Keratinocyte (primary cell): ENCODE measurements at regions not wholly inside any gene's neighbourhood (a gene's known extent, or its start where the extent isn't known, plus 50 kb on each side); places are given as distances from the start of the nearest gene placed in this dataset.

Source experiments
- DNase-seq: peaks from one replicate; pipeline ENCODE4 v3.0.0-alpha.2; 2011; ENCODE audit warnings: low read depth, missing footprints, low spot score
- FAIRE-seq: peaks from 2 replicates; lab custom pipeline; 2011; peaks lifted over from hg19 to GRCh38; lab: Jason Lieb, UNC
- H2AFZ ChIP-seq: 2 replicates; pipeline ENCODE4 v1.6.0; 2012; ENCODE audit warnings: low read length, control low read depth, inconsistent platforms; ENCODE audit not compliant: control insufficient read depth
- H3K27ac ChIP-seq: 2 replicates; pipeline ENCODE4 v1.5.1; 2011; ENCODE audit warnings: low read length; ENCODE audit not compliant: control insufficient read depth, insufficient read depth
- H3K27me3 ChIP-seq: 3 replicates; pipeline ENCODE4 v1.6.0; 2011; ENCODE audit warnings: low read length; ENCODE audit not compliant: control insufficient read depth, insufficient read depth; ENCODE audit errors: extremely low read depth
- H3K36me3 ChIP-seq, 2 experiments: 2 replicates in 1 of 2; 3 replicates in 1 of 2; pipeline ENCODE4 v1.5.1; 2011; ENCODE audit warnings: low read length in 2 of 2, mild to moderate bottlenecking in 1 of 2; ENCODE audit not compliant: control insufficient read depth in 2 of 2, insufficient read depth in 2 of 2; ENCODE audit errors: extremely low read depth in 1 of 2
- H3K4me1 ChIP-seq: 3 replicates; pipeline ENCODE4 v1.5.1; 2011; ENCODE audit warnings: low read length; ENCODE audit not compliant: control insufficient read depth, insufficient read depth; ENCODE audit errors: extremely low read depth
- H3K4me2 ChIP-seq: 3 replicates; pipeline ENCODE4 v1.6.0; 2011; ENCODE audit warnings: low read depth, low read length; ENCODE audit not compliant: control insufficient read depth, insufficient read depth; ENCODE audit errors: extremely low read depth
- H3K4me3 ChIP-seq, 3 experiments: fragments of 200-600 bp in 1 of 3; sonication (generic) in 1 of 3; 2 replicates in 2 of 3; 3 replicates in 1 of 3; pipeline ENCODE4 v1.5.1; 2011 to 2016; ENCODE audit warnings: low read length in 3 of 3, mild to moderate bottlenecking in 3 of 3, control low read depth in 2 of 3, inconsistent platforms in 1 of 3, low read depth in 1 of 3, mixed read lengths in 1 of 3, mixed run types in 1 of 3, moderate library complexity in 1 of 3; ENCODE audit not compliant: control insufficient read depth in 2 of 3, insufficient read depth in 2 of 3; ENCODE audit errors: extremely low read depth in 1 of 3
- H3K79me2 ChIP-seq: 2 replicates; pipeline ENCODE4 v1.6.0; 2012; ENCODE audit warnings: low read length; ENCODE audit not compliant: control insufficient read depth, insufficient read depth
- H3K9ac ChIP-seq: 3 replicates; pipeline ENCODE4 v1.6.0; 2011; ENCODE audit warnings: low read length; ENCODE audit not compliant: control insufficient read depth, insufficient read depth; ENCODE audit errors: extremely low read depth
- H3K9me1 ChIP-seq: 3 replicates; pipeline ENCODE4 v1.6.0; 2011; ENCODE audit warnings: low read length; ENCODE audit not compliant: control insufficient read depth, insufficient read depth; ENCODE audit errors: extremely low read depth
- H3K9me3 ChIP-seq: 2 replicates; pipeline ENCODE4 v1.5.1; 2012; ENCODE audit warnings: low read depth, low read length; ENCODE audit not compliant: control insufficient read depth
- H4K20me1 ChIP-seq: 3 replicates; pipeline ENCODE4 v1.6.0; 2011; ENCODE audit warnings: low read length; ENCODE audit not compliant: control insufficient read depth, insufficient read depth; ENCODE audit errors: extremely low read depth
- CTCF ChIP-seq, 3 experiments: IDR thresholded peaks in 1 of 3; conservative IDR thresholded peaks in 1 of 3; optimal IDR thresholded peaks in 1 of 3; 2 replicates in 2 of 3; 3 replicates in 1 of 3; pipeline versions ENCODE3 to v1.5.1; 2011; ENCODE audit warnings: low read length in 3 of 3, mild to moderate bottlenecking in 3 of 3, moderate library complexity in 2 of 3, control low read depth in 1 of 3, inconsistent platforms in 1 of 3; ENCODE audit not compliant: insufficient read depth in 2 of 3; ENCODE audit errors: extremely low read depth in 1 of 3
- EZH2 ChIP-seq: IDR thresholded peaks from one replicate; pipeline ENCODE4 v1.6.1; 2012; ENCODE audit warnings: inconsistent platforms, mild to moderate bottlenecking, low read length, moderate library complexity
- dilution Hi-C: fragments of 300-500 bp; cut with MboI; formaldehyde crosslinking; loops from one replicate; pipeline ENCODE4 v1.7.0; 2020; ENCODE audit warnings: low sequenced_read_pairs; ENCODE audit not compliant: extremely low pct_ligation_motif_present

- H3K36me3 ChIP-seq = no peaks in the 10 kb centered on the region
- TF ChIP-seq EZH2 = no peak
- no peak for TF ChIP-seq CTCF (optimal IDR thresholded peaks at IDR 0.05 in 1 of 3, IDR thresholded peaks at IDR 0.05 in 1 of 3, conservative IDR thresholded peaks at IDR 0.05 in 1 of 3; ENCODE audit: extremely low read depth in 1 of 3, insufficient read depth in 2 of 3, low read length in 3 of 3)
- H3K4me1 ChIP-seq = no peaks in the 10 kb centered on the region
- H2AFZ ChIP-seq = no peak overlapping the region
- H3K9me3 ChIP-seq = no peaks in the 10 kb centered on the region
- no peaks in the 10 kb centered on the region for H4K20me1 ChIP-seq
- DNase-seq (no peak), FAIRE-seq (no peak)
- H3K4me2 ChIP-seq = no peak overlapping the region
- no peak overlapping the region for H3K9ac ChIP-seq
- no peak overlapping the region for H3K27ac ChIP-seq
- no peaks in the 10 kb centered on the region for H3K27me3 ChIP-seq
- H3K79me2 ChIP-seq = no peaks in the 10 kb centered on the region
- no peak overlapping the region for H3K4me3 ChIP-seq
- dilution Hi-C loops = no loop called here
- H3K9me1 ChIP-seq = no peaks in the 10 kb centered on the region
These were observed 76.8 kb upstream of the HNRNPU start for GRCh38 chr1:244941121-244941520.

GRCh38 chr1:244937099-244937498 is 72.8 kb upstream of the HNRNPU start:
- FAIRE-seq (no peak), DNase-seq (no peak)
- H3K27me3 ChIP-seq = no peaks in the 10 kb centered on the region
- TF ChIP-seq CTCF (optimal IDR thresholded peaks at IDR 0.05 in 1 of 3, IDR thresholded peaks at IDR 0.05 in 1 of 3, conservative IDR thresholded peaks at IDR 0.05 in 1 of 3; ENCODE audit: extremely low read depth in 1 of 3, insufficient read depth in 2 of 3, low read length in 3 of 3) (no peak), EZH2 (no peak)
- H4K20me1 ChIP-seq = no peaks in the 10 kb centered on the region
- no peak overlapping the region for H3K4me2 ChIP-seq
- H3K9me3 ChIP-seq = no peaks in the 10 kb centered on the region
- no peaks in the 10 kb centered on the region for H3K4me1 ChIP-seq
- no peak overlapping the region for H3K4me3 ChIP-seq
- H2AFZ ChIP-seq = no peak overlapping the region
- no peak overlapping the region for H3K27ac ChIP-seq
- no peaks in the 10 kb centered on the region for H3K79me2 ChIP-seq
- dilution Hi-C loops = no loop called here
- no peak overlapping the region for H3K9ac ChIP-seq
- no peaks in the 10 kb centered on the region for H3K36me3 ChIP-seq
- H3K9me1 ChIP-seq = no peaks in the 10 kb centered on the region
